Coronary artery (tissue), 2 donors: ENCODE measurements at regions not wholly inside any gene's neighbourhood (a gene's known extent, or its start where the extent isn't known, plus 50 kb on each side); places are given as distances from the start of the nearest gene placed in this dataset.
"Not testable (repeated sequence)": the region's sequence is repeated elsewhere in the genome, so short reads cannot be mapped to it uniquely, and the experiment has no call there.

ENCODE experiments used
- DNase-seq: peaks from one replicate; pipeline ENCODE4 v3.0.0-alpha.2; 2017; ENCODE audit warnings: low spot score
- H3K27ac ChIP-seq, 2 donors: fragments of 200-600 bp; sonication (generic); one replicate each; pipeline ENCODE4 v1.5.1; 2016 to 2019
- H3K4me3 ChIP-seq: fragments of 200-600 bp; sonication (generic); 2 replicates; pipeline ENCODE4 v1.5.1; 2016; ENCODE audit warnings: mild to moderate bottlenecking, moderate library complexity
- CTCF ChIP-seq: fragments of 200-600 bp; sonication (generic); IDR thresholded peaks from one replicate; pipeline ENCODE4 v1.5.1; 2019; ENCODE audit warnings: antibody characterized with exemption

- no peak for TF ChIP-seq CTCF
- no peak overlapping the region for H3K4me3 ChIP-seq
- no peak overlapping the region for H3K27ac ChIP-seq
- no peak for DNase-seq
Measured at GRCh38 chr2:22952656-22953225, 432.2 kb upstream of the KLHL29 start.

- no peak for DNase-seq
- Histone ChIP-seq H3K27ac (no peak overlapping the region), H3K4me3 (no peak overlapping the region)
- TF ChIP-seq CTCF, result no peak
Measured at GRCh38 chr2:22957446-22957845, 427.5 kb upstream of the KLHL29 start.

- no peak overlapping the region for H3K27ac ChIP-seq
- TF ChIP-seq CTCF, result no peak
- no peak for DNase-seq
- no peak overlapping the region for H3K4me3 ChIP-seq
Measured at GRCh38 chr2:22958308-22958707, 426.7 kb upstream of the KLHL29 start.

- no peak overlapping the region for H3K4me3 ChIP-seq
- no peak overlapping the region for H3K27ac ChIP-seq
- TF ChIP-seq CTCF, result no peak
- DNase-seq, result no peak
Measured at GRCh38 chr2:22967756-22968155, 417.2 kb upstream of the KLHL29 start.

GRCh38 chr2:22970284-22970975, 414.5 kb upstream of the KLHL29 start:
- DNase-seq, result no peak
- Histone ChIP-seq H3K4me3 (no peak overlapping the region), H3K27ac (no peak overlapping the region)
- TF ChIP-seq CTCF, result no peak

- no peak for DNase-seq
- Histone ChIP-seq H3K27ac (no peak overlapping the region), H3K4me3 (no peak overlapping the region)
- no peak for TF ChIP-seq CTCF
Measured at GRCh38 chr2:22970991-22971390, 414.0 kb upstream of the KLHL29 start.

- no peak for TF ChIP-seq CTCF
Measured at GRCh38 chr2:22981785-22982184, 403.2 kb upstream of the KLHL29 start.

GRCh38 chr2:22984152-22984551, 400.8 kb upstream of the KLHL29 start:
- DNase-seq, H3K4me3 ChIP-seq, H3K27ac ChIP-seq: not testable (repeated sequence)

More at GRCh38 chr2:22981785-22982184, 403.2 kb upstream of the KLHL29 start:
- Histone ChIP-seq H3K27ac (no peak overlapping the region), H3K4me3 (no peak overlapping the region)
- DNase-seq, result no peak
